ENCODE measurements at regions not wholly inside any gene's neighbourhood (a gene's known extent, or its start where the extent isn't known, plus 50 kb on each side); places are given as distances from the start of the nearest gene placed in this dataset.
"Not testable (repeated sequence)": the region's sequence is repeated elsewhere in the genome, so short reads cannot be mapped to it uniquely, and the experiment has no call there.

DNA sequence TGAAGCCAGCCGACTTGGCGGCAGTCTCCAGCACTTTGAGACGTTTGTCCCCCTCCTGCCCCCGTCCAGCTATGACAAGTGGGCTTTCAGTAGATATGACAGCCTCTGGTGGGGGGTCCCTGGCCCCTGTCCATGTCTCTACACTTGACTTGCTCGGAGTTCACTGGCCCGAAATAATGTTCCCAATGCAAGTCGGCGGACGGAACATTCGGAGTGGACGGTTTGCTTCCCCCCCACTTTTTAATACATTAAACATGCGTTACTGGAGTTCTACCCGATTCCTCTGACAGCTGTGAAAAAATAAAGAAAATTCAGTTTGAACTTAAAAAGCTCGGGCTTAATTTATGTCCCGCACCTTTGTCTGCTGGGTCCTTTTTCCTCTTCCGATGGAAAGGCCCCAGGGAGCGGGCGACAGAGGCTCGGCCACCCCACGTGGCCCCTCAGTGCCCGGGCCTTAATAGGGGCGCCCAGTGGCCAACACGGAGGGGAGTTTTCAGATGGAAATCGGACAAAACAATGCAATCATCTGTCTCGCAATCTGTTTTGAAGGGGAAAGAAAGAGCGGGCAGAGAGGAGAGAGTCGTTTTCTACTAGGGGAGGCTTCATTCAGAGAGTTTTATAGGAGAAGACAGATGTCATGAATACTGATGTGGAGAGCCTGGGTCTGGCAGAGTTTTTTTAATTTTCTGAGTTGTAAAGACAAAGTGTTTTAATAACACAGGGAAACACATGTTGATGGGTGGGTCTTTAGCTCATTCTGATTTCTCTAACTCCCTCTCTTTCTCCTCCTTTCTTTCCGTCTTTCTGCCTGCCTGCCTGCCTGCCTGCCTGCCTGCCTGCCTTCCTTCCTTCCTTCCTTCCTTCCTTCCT is 50.2 kb downstream of the SMIM38 start:
- DNase-seq (ENCODE audit: low spot score), result no peak

GRCh38 chr11:69206613-69206965 is 50.9 kb downstream of the SMIM38 start:
- DNase-seq (ENCODE audit: low spot score), result not testable (repeated sequence)

GRCh38 chr11:69207165-69207889 is 51.6 kb downstream of the SMIM38 start:
- DNase-seq (ENCODE audit: low spot score), result no peak

DNA sequence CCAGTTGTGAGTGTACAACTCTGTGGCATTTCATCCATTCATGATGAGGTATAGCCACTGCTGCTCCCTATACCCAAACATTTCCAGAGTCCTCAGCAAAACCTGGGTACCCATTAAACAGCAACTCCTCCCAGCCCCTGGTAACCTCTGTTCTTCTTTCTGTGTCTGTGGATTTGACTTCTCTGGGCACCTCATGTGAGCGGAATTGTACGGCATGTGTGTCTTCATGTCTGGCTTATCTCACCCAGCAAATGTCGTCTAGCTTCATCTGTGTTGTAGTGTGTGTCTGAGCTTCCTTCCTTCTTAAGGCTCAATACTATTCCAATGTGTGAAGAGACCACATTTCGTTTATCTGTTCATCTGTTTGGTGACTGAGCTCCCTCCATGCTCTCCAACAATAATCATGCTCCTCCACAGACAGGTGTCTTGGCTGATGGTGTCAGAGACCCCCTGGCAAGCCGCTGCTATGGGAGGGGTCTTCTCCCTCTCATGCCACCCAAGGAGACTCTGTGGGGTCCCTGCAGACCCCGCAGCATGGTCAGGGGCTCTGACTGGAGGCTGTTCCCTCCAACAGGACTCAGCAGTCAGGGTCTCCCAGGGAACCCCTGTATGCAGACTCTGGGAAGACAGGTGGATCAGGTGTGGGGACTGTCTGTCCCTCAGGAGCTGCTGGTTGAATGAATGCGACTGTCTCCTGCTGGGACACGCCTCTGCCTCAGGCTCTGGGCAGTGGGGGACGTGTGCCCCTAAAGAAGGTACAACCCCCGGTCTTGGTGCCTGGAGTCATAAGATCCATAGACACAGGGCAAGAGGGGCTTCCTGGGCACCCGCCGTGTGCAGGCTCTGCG is 52.7 kb downstream of the SMIM38 start:
- DNase-seq (ENCODE audit: low spot score), result no peak

DNA sequence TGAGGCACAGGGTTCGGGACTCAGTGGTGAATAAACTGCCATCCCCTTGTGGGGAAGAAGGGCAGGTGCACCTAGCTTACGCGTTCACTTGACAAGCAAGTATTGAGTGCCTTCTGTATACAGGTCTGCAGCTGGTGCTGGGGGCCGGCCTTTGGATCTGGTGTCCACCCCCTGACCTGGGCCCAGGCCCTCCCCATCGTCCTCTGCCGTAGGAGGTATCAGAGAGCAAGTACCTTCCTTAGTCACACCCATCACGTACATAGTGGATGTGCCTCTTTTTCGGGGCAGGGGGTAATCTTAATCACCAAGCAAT is 53.3 kb downstream of the SMIM38 start:
- no peak for DNase-seq (ENCODE audit: low spot score)

DNA sequence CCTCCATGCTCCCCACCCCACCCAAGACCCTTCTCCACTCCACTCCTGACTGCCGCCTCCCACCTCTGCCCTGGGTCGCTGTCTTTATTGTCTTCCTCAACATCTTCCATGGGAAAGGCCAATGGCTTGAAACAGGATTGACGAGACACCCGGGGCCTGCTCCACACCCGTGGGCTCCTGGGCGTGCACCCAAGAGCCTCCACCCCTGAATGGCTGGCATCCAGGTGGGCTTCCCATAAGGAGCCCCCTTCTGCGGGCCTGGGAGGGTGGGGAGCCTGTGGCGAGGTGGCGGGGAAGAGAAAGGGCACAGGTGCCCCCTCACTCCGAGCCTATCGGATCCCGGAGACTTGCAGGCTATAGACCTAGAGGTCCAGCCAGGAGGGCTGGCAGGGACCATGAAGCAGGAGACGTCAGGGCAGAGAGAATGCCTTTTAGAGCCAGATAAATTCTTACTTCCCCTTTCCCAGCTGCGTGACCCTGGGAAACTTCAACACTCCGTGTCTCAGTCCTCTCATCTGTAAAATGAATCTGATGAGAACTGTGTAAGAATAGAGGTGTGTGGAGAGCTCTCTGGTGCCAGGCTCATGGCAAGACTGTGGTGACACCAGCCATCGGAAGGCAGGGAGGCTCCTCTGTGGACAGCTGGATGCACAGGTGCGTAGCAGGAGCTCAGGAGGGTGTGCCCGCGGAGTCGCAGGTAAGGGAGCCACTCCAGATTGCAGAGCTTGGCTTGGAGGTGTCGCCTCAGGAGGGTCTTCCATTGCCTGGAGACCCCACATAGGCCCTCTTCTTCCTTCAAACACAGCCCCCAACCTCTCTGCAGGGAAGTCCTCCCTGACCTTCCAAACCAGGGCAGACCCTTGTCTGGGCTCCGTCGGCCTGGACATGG is 53.9 kb downstream of the SMIM38 start:
- DNase-seq (ENCODE audit: low spot score), result no peak

DNA sequence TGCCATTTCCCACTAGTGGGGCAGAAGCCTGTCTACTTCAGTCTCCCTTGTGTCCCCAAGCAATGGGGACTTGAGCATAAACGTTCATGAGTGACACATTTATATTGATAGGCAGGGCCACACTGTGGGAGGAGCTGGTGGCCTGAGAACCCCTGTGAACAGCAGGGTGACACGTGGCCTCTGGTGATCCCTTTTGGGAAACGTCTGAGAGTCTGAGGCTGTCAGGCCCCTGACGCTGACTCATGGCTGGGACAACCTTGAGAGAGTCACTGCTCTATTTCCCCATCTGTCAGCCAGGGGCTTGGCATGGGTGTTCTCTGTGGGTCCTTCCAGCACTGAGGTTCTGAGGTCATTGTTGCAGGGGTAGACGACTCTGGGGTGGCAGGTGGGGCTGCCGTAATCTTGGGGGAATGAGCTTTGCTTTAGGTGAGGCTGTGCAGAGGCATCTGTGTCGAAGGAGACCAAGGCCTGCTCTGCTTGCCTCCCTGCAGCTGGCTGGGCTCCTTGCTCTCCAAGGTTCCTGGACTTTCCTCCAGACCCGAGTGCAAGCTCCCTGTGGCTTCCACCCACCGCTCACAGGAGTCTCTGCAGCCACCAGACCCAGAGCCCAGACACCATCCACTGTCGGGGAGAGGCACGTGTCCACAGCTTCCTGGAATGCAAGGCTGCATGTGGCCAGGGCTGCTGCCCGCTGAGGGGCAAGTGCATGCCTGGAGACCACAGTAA is 54.7 kb downstream of the SMIM38 start:
- peak; percentile 20 for DNase-seq (ENCODE audit: low spot score)

DNA sequence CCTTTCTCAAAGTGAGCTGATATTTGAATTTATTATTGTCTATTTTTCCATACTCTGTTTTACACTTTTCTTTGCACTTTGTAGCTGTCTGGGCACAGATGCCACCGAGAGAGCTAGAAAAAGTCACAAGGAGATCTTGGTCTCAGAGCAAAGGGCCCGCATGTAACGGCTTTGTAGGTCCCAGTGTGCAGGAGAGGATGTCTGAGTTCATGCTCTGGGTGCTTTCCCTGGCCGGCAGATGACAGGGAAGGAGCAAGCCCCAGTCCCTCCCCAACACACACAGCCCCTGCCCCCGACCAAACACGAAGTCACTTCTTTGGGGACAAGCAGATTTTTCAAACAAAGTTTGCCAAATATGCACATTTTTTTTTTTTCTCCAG is 55.8 kb downstream of the SMIM38 start:
- DNase-seq (ENCODE audit: low spot score), result no peak

DNA sequence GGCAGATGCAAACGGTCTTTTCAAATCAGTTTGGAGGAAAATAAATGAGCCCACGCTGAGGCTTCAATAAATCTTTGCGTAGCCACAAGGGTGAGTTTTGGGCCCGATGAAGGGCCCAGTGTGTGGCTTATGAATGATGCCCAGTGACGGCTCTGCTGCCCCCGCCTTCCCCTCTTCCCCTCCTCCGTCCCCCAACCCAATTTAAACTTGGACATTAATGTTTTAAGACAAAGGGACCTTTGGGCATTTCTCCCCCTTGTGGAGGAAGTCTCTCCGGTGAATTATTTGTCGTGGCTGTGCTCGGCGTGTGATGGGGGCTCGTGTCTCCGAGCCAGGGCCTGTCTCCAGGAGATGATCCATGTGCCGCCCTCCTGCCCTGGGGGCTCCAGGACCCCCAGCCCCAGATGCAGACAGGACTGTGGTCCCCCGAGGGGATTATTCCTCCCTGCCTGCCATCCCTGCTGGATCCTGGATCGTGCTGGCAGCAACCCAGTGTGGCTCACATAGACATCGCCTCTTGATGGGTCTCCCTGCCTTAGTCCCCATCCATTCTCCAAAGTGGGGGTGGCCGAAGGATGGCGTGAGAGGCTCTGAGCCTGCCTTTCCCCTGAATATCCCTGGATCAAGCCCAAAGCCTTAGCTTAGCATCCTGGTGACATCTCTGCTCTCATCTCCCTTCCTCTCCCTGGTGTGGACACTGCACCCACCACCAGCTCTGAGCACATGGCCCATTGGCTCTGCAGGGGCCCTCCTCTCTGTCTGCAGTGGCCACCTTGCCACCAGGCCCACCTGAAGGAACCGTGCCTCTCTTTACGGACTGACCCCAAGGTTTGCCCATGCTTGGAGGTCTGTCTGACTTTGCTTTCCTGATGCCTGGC is 56.4 kb downstream of the SMIM38 start:
- no peak for DNase-seq (ENCODE audit: low spot score)

- DNase-seq (ENCODE audit: low spot score), result no peak
Observed at GRCh38 chr11:69212798-69213110, 57.0 kb downstream of the SMIM38 start.

- DNase-seq (ENCODE audit: low spot score), result peak; percentile 9
Observed at GRCh38 chr11:69213316-69213715, 57.6 kb downstream of the SMIM38 start.

GRCh38 chr11:69213964-69214363 is 58.2 kb downstream of the SMIM38 start:
- DNase-seq (ENCODE audit: low spot score), result no peak

DNA sequence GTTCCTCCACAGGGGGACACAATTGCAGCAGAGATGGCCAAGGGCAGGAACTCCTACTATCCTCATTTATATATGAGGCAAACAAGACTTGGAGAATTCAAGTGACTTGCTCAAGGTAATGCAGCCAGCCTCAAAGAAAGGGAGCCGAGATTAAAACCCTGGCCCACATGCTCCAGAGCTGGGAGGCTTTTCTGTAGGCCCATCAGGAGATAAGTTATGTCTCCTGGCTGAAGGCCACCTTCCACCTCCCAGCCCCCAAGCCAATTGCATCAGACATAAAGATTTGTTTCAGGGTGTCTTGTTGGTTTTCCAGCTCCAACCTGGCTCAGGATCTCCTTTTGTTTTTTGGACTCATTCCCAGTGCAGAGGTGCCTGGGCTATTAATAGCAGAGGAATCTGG is 59.5 kb downstream of the SMIM38 start:
- DNase-seq (ENCODE audit: low spot score), result no peak

GRCh38 chr11:69215784-69216415 is 60.2 kb downstream of the SMIM38 start:
- DNase-seq (ENCODE audit: low spot score), result no peak

DNA sequence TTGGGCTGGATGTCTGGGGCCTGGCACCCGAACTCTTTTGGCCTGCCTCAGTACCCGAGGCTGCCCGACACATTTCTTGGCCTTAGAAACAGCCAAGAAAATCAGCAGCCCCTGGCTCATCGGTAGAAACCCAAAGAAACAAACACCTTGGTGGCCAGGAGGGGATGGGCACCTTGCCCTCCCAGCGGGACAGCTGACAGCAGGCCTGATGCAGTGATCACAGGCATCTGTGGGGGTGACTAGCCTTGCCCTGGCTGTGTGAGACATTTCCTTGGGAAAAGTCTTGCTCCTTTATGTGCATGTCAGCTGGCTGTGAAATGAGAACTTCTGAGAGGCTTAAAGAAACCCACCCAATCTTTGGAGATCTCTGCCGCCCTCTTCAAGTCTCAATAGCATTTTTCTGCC is 60.9 kb downstream of the SMIM38 start:
- no peak for DNase-seq (ENCODE audit: low spot score)

- DNase-seq (ENCODE audit: low spot score), result no peak
Observed at GRCh38 chr11:69217276-69218105, 61.8 kb downstream of the SMIM38 start.

- DNase-seq (ENCODE audit: low spot score), result no peak
Observed at GRCh38 chr11:69218271-69218682, 62.5 kb downstream of the SMIM38 start.

DNA sequence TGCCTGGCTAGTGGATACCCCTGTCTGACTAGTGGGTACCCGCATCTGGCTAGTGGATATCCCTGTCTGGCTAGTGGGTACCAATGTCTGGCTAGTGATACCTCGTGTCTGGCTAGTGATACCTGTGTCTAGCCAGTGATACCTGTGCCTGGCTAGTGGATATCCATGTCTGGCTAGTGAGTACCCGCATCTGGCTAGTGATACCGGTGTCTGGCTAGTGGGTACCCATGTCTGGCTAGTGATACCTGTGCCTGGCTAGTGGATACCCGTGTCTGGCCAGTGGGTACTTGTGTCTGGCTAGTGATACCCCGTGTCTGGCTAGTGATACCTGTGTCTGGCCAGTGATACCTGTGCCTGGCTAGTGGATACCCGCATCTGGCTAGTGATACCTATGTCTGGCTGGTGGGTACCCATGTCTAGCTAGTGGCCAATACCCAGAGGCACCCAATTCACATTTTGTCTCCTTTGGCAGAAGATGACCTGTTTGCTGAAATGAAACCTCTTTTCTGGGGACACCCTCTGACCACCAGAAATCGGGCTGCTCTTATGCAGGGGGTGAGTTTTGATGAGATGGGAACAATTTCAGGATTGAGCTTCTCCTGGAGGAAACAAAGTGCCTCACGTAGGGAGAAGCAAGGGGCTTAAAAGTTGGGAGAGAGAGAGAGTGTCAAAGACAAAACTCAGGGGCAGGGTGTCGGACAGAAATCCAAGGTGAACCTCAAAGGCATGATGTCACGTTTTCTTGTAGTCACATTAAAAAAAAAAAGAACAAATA is 63.4 kb downstream of the SMIM38 start:
- no peak for DNase-seq (ENCODE audit: low spot score)
